ENCODE measurements at regions not wholly inside any gene's neighbourhood (a gene's known extent, or its start where the extent isn't known, plus 50 kb on each side); places are given as distances from the start of the nearest gene placed in this dataset.

DNA sequence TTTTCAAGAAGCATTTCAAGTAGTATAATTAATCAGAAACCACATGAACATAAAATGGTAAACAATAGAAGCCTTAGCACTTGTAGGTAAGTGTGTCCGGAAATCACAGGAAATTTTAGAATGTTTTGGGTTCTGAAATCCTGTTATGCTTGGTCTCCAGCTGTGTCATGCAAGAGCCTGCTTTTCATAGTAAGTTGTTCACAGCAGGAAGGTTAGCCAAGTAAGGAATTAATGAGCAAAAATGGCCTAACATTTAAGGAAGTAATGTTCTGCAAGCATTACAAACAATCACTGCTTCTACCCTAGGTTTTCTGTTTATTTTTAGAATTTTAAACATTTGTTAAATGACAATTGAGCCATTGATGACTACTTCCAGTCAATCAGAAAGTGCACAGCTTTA is 669.5 kb downstream of the SLCO4C1 start:
- Histone ChIP-seq H3K27ac (ENCODE audit: low read length) (no peak overlapping the region), H3K79me2 (ENCODE audit: low read length) (no peaks in the 10 kb centered on the region), H4K20me1 (ENCODE audit: low read length) (no peaks in the 10 kb centered on the region), H3K27me3 (ENCODE audit: low read length) (no peaks in the 10 kb centered on the region), H3K4me2 (ENCODE audit: low read length) (no peak overlapping the region), H3K4me3 (ENCODE audit: low read length) (no peak overlapping the region), H3K9me2 (replicated peaks; ENCODE audit: low read length) (no peaks in the 10 kb centered on the region), H3F3A (ENCODE audit: low read length, unreplicated experiment) (no peaks in the 10 kb centered on the region), H3K36me3 (ENCODE audit: low read depth, low read length) (no peaks in the 10 kb centered on the region), H3K4me1 (ENCODE audit: insufficient read depth, low read length) (no peaks in the 10 kb centered on the region), H3K9ac (ENCODE audit: low read length) (no peak overlapping the region), H3K9me3 (ENCODE audit: low read length) (no peaks in the 10 kb centered on the region), H2AFZ (ENCODE audit: low read length) (no peak overlapping the region)
- TF ChIP-seq, protein P1, sequence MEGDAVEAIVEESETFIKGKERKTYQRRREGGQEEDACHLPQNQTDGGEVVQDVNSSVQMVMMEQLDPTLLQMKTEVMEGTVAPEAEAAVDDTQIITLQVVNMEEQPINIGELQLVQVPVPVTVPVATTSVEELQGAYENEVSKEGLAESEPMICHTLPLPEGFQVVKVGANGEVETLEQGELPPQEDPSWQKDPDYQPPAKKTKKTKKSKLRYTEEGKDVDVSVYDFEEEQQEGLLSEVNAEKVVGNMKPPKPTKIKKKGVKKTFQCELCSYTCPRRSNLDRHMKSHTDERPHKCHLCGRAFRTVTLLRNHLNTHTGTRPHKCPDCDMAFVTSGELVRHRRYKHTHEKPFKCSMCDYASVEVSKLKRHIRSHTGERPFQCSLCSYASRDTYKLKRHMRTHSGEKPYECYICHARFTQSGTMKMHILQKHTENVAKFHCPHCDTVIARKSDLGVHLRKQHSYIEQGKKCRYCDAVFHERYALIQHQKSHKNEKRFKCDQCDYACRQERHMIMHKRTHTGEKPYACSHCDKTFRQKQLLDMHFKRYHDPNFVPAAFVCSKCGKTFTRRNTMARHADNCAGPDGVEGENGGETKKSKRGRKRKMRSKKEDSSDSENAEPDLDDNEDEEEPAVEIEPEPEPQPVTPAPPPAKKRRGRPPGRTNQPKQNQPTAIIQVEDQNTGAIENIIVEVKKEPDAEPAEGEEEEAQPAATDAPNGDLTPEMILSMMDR (conservative IDR thresholded peaks at IDR 0.05; ENCODE audit: low read depth, low read length): no peak
- TF ChIP-seq EZH2 (IDR thresholded peaks at IDR 0.05; ENCODE audit: low read length, unreplicated experiment) (no peak), EZH2phosphoT487 (IDR thresholded peaks at IDR 0.05; ENCODE audit: borderline replicate concordance, low read length) (no peak)
- DNase-seq (no peak), ATAC-seq (no peak)
- intact Hi-C loops (cut with micrococcal nuclease): no loop called here
- CTCF ChIA-PET: no interaction called here
- BruUV-seq (replicated peaks): no TSS peak
- POLR2A ChIA-PET (ENCODE audit: unreplicated experiment): no interaction called here

DNA sequence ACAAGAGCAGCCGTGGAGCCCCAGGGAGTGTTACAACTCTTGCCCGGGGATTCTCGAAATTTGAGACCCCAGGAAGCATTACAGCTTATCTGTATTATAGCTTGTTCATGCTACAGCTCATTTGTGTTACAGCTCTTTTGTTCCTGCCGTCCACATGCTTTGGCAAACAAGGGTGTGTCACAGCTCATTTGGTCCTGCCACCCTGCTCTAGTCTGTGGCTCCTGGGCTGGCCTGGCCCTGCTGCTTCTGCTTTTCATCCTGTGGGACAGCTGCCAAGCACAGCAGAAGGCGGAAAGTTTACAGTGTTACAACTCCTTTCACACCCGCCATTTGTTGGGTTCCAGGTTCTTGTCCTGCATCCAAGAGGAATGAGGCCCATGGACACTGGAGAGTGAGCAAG is 685.0 kb downstream of the SLCO4C1 start:
- no peak overlapping the region for H3K4me2 ChIP-seq (ENCODE audit: low read length)
- H2AFZ ChIP-seq (ENCODE audit: low read length): no peak overlapping the region
- H3K27me3 ChIP-seq (ENCODE audit: low read length): no peaks in the 10 kb centered on the region
- BruUV-seq (replicated peaks): no TSS peak
- no peak overlapping the region for H3K4me3 ChIP-seq (ENCODE audit: low read length)
- no peak for DNase-seq
- no peaks in the 10 kb centered on the region for H3K79me2 ChIP-seq (ENCODE audit: low read length)
- TF ChIP-seq, protein P1 (conservative IDR thresholded peaks at IDR 0.05; ENCODE audit: low read depth, low read length): no peak
- TF ChIP-seq EZH2phosphoT487 (IDR thresholded peaks at IDR 0.05; ENCODE audit: borderline replicate concordance, low read length): no peak
- no peak for TF ChIP-seq EZH2 (IDR thresholded peaks at IDR 0.05; ENCODE audit: low read length, unreplicated experiment)
- ChIA-PET POLR2A (ENCODE audit: unreplicated experiment) (no interaction called here), CTCF (no interaction called here)
- no peaks in the 10 kb centered on the region for H4K20me1 ChIP-seq (ENCODE audit: low read length)
- H3K4me1 ChIP-seq (ENCODE audit: insufficient read depth, low read length): no peaks in the 10 kb centered on the region
- H3K36me3 ChIP-seq (ENCODE audit: low read depth, low read length): no peaks in the 10 kb centered on the region
- intact Hi-C loops (cut with micrococcal nuclease): no loop called here
- no peak overlapping the region for H3K9ac ChIP-seq (ENCODE audit: low read length)
- no peaks in the 10 kb centered on the region for H3F3A ChIP-seq (ENCODE audit: low read length, unreplicated experiment)
- ATAC-seq: no peak
- no peak overlapping the region for H3K27ac ChIP-seq (ENCODE audit: low read length)
- H3K9me3 ChIP-seq (ENCODE audit: low read length): no peaks in the 10 kb centered on the region
- H3K9me2 ChIP-seq (replicated peaks; ENCODE audit: low read length): no peaks in the 10 kb centered on the region

DNA sequence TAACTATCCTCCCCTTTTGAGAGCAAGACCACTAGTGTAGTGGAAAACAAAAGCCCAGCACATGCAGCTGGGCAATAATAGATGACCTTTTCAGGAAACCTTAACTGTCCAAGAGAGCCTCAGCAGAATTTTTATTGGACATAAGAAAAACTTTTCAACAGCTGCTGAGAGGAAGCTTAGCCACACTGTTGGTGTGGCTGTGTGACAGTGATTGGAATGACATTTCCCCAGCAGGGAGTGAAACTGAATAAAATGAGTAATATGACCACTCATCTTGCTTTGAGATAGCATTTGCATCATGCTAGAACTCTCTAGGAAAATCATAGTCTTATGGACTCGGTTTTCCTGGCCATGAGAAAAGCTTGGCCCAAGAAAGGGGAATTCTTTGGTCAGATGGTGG is 687.8 kb downstream of the SLCO4C1 start:
- Histone ChIP-seq H3K27ac (ENCODE audit: low read length) (no peak overlapping the region), H3K4me2 (ENCODE audit: low read length) (no peak overlapping the region), H3F3A (ENCODE audit: low read length, unreplicated experiment) (no peaks in the 10 kb centered on the region), H3K9ac (ENCODE audit: low read length) (no peak overlapping the region), H2AFZ (ENCODE audit: low read length) (no peak overlapping the region), H3K4me1 (ENCODE audit: insufficient read depth, low read length) (no peaks in the 10 kb centered on the region), H3K27me3 (ENCODE audit: low read length) (no peaks in the 10 kb centered on the region), H3K9me3 (ENCODE audit: low read length) (no peaks in the 10 kb centered on the region), H3K9me2 (replicated peaks; ENCODE audit: low read length) (no peaks in the 10 kb centered on the region), H3K79me2 (ENCODE audit: low read length) (no peaks in the 10 kb centered on the region), H4K20me1 (ENCODE audit: low read length) (no peaks in the 10 kb centered on the region), H3K4me3 (ENCODE audit: low read length) (no peak overlapping the region), H3K36me3 (ENCODE audit: low read depth, low read length) (no peaks in the 10 kb centered on the region)
- TF ChIP-seq EZH2 (IDR thresholded peaks at IDR 0.05; ENCODE audit: low read length, unreplicated experiment) (no peak), EZH2phosphoT487 (IDR thresholded peaks at IDR 0.05; ENCODE audit: borderline replicate concordance, low read length) (no peak)
- TF ChIP-seq, protein P1 (conservative IDR thresholded peaks at IDR 0.05; ENCODE audit: low read depth, low read length): no peak
- no peak for ATAC-seq
- no TSS peak for BruUV-seq (replicated peaks)
- intact Hi-C loops (cut with micrococcal nuclease): no loop called here
- no peak for DNase-seq
- ChIA-PET CTCF (no interaction called here), POLR2A (ENCODE audit: unreplicated experiment) (no interaction called here)

Measured in PC-3 (cell line).